Fibroblast of villous mesenchyme (primary cell): ENCODE measurements at regions not wholly inside any gene's neighbourhood (a gene's known extent, or its start where the extent isn't known, plus 50 kb on each side); places are given as distances from the start of the nearest gene placed in this dataset.

Source experiments
- DNase-seq: peaks from one replicate; pipeline ENCODE4 v3.0.0-alpha.2; 2010; ENCODE audit warnings: low read depth
- H3K4me3 ChIP-seq: 2 replicates; pipeline ENCODE4 v1.5.1; 2011; ENCODE audit warnings: low read depth, mild to moderate bottlenecking, low read length
- TF ChIP-seq, protein P1 (sequence below): IDR thresholded peaks from 2 replicates; pipeline ENCODE4 v1.5.1; 2012; ENCODE audit warnings: low read depth, mild to moderate bottlenecking, low read length; ENCODE audit not compliant: insufficient read depth

- no peak for DNase-seq
- TF ChIP-seq, protein P1, sequence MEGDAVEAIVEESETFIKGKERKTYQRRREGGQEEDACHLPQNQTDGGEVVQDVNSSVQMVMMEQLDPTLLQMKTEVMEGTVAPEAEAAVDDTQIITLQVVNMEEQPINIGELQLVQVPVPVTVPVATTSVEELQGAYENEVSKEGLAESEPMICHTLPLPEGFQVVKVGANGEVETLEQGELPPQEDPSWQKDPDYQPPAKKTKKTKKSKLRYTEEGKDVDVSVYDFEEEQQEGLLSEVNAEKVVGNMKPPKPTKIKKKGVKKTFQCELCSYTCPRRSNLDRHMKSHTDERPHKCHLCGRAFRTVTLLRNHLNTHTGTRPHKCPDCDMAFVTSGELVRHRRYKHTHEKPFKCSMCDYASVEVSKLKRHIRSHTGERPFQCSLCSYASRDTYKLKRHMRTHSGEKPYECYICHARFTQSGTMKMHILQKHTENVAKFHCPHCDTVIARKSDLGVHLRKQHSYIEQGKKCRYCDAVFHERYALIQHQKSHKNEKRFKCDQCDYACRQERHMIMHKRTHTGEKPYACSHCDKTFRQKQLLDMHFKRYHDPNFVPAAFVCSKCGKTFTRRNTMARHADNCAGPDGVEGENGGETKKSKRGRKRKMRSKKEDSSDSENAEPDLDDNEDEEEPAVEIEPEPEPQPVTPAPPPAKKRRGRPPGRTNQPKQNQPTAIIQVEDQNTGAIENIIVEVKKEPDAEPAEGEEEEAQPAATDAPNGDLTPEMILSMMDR, result no peak
- no peak overlapping the region for H3K4me3 ChIP-seq
These were observed 131.0 kb downstream of the TTC8 start for GRCh38 chr14:88955455-88955854.

DNA sequence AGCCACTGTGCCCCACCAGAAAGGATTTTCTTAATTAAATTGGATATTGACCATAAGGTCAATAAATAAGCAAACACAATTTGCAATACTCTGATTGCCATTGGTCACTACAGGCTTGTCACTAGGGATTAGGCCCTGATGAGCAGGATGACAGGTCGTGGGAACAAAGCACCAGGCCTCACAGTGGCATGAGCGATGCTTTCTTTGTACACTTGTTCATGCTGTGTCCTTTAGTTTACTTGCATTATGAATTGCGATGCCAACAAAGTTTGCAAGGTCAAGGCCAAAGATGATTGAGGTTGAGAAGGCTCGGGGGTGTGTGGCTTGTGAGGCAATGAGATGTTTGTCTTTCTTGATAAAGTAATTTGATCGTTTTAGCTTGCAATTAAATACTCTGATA lies 136.0 kb downstream of the TTC8 start:
- no peak for DNase-seq
- TF ChIP-seq, protein P1, result no peak
- no peak overlapping the region for H3K4me3 ChIP-seq

- TF ChIP-seq, protein P1, result no peak
- DNase-seq, result no peak
- no peak overlapping the region for H3K4me3 ChIP-seq
These were observed 136.8 kb downstream of the TTC8 start for GRCh38 chr14:88961214-88961613.

GRCh38 chr14:88962356-88962755 lies 137.9 kb downstream of the TTC8 start:
- TF ChIP-seq, protein P1, result no peak
- no peak overlapping the region for H3K4me3 ChIP-seq
- DNase-seq, result no peak

DNA sequence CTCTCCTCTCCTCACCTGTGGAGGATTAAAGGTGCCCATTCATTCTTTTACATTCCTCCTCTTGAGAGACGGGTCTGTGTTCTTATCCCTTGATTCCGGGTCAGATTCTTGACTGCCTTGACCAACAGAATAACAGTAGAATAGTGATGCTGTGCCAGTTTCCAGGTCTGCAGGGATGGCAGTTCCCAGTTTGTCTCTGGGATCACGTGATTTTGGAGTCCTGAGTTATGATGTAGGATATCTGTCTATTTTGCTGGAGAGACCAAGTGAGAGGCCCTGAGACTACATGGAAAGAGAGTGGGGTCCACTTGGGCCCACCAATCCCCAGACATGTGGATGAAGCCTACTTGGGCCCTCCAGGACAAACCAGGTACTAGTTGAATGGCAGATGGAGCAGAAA lies 142.8 kb downstream of the TTC8 start:
- no peak overlapping the region for H3K4me3 ChIP-seq
- TF ChIP-seq, protein P1, result no peak
- DNase-seq, result no peak

DNA sequence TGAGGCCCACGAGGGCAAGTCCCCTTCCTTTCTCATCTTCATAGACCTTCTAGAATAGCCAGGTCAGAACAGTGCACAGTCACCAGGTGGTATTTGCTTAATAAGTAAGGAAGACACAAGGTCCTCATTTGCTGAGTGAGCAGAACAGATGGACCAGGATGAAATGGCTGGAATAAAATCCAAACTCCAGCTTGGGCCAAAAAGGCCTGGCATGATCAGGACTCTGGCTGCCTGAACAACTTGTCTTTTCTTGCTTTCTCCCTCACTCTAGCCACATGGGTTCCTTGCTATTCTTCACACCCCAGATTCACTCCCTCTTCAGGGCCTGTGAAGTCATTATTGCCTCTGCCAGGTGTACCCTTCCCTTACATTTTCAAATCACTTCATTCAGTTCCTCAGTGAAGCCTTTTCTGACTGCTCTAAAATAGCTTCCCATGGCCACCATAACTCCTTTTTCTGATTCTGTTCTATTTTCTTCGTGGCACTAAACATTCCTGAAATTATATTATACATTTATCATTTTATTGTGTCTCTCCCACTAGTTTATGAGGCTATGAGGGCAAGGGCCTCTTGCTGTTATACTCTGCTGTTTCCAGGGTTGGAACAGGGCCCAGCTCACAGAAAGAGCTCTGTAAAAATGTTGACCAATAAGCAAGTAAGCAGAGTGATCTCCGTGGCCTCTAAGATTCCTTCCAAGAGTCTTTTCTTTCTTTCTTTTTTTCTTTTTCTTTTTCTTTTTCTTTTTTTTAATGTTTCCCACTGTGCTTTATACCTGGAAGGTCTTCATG lies 150.8 kb downstream of the TTC8 start:
- no peak for DNase-seq

More for the DNA sequence above, 150.8 kb downstream of the TTC8 start:
- TF ChIP-seq, protein P1, result no peak
- no peak overlapping the region for H3K4me3 ChIP-seq
